WERI-Rb-1 (cell line): ENCODE measurements at regions not wholly inside any gene's neighbourhood (a gene's known extent, or its start where the extent isn't known, plus 50 kb on each side); places are given as distances from the start of the nearest gene placed in this dataset.

ENCODE experiments used
- DNase-seq: peaks from one replicate; pipeline ENCODE4 v3.0.0-alpha.2; 2020
- H3K27ac ChIP-seq: fragments of 250-450 bp; sonication (Bioruptor Pico); 2 replicates; pipeline ENCODE4 v1.5.1; 2020; ENCODE audit warnings: mild to moderate bottlenecking, moderate library complexity
- H3K27me3 ChIP-seq: fragments of 250-450 bp; sonication (Bioruptor Pico); 2 replicates; pipeline ENCODE4 v1.5.1; 2021; ENCODE audit warnings: mild to moderate bottlenecking, low read depth, moderate library complexity; ENCODE audit not compliant: insufficient read depth, severe bottlenecking
- H3K36me3 ChIP-seq: fragments of 250-450 bp; sonication (Bioruptor Pico); 2 replicates; pipeline ENCODE4 v1.5.1; 2020; ENCODE audit warnings: mild to moderate bottlenecking, moderate library complexity
- H3K4me3 ChIP-seq: 2 replicates; pipeline ENCODE4 v1.5.1; 2011; ENCODE audit warnings: low read depth, mild to moderate bottlenecking, control low read depth, low read length
- H3K9me3 ChIP-seq: fragments of 250-450 bp; sonication (Bioruptor Pico); 2 replicates; pipeline ENCODE4 v1.5.1; 2021; ENCODE audit warnings: mild to moderate bottlenecking, moderate library complexity; ENCODE audit not compliant: severe bottlenecking
- CTCF ChIP-seq: IDR thresholded peaks from 2 replicates; pipeline ENCODE4 v1.5.1; 2011; ENCODE audit warnings: low read depth, mild to moderate bottlenecking, control low read depth, inconsistent platforms, low read length

- no peak for TF ChIP-seq CTCF
- H3K27ac ChIP-seq, result no peak overlapping the region
- no peaks in the 10 kb centered on the region for H3K9me3 ChIP-seq
- no peaks in the 10 kb centered on the region for H3K27me3 ChIP-seq
- H3K4me3 ChIP-seq, result no peak overlapping the region
- no peaks in the 10 kb centered on the region for H3K36me3 ChIP-seq
- DNase-seq, result no peak
Observed at GRCh38 chr15:85905751-85906450, 111.2 kb upstream of the KLHL25 start.

GRCh38 chr15:85906640-85907039 lies 111.9 kb upstream of the KLHL25 start:
- Histone ChIP-seq H3K4me3 (no peak overlapping the region), H3K27ac (no peak overlapping the region), H3K36me3 (no peaks in the 10 kb centered on the region), H3K9me3 (no peaks in the 10 kb centered on the region), H3K27me3 (no peaks in the 10 kb centered on the region)
- DNase-seq, result no peak
- no peak for TF ChIP-seq CTCF

- Histone ChIP-seq H3K27ac (peak overlapping the region; percentile 52), H3K36me3 (no peaks in the 10 kb centered on the region), H3K27me3 (no peaks in the 10 kb centered on the region), H3K4me3 (no peak overlapping the region), H3K9me3 (peaks cover 3% of the 10 kb centered on the region)
- no peak for TF ChIP-seq CTCF
- peak; percentile 33 for DNase-seq
Observed at GRCh38 chr15:85910834-85911233, 116.1 kb upstream of the KLHL25 start.

GRCh38 chr15:85913461-85913860 lies 118.7 kb upstream of the KLHL25 start:
- TF ChIP-seq CTCF, result no peak

GRCh38 chr15:85920956-85921355 lies 126.2 kb upstream of the KLHL25 start:
- no peak overlapping the region for H3K4me3 ChIP-seq
- H3K9me3 ChIP-seq, result no peaks in the 10 kb centered on the region
- H3K27me3 ChIP-seq, result no peaks in the 10 kb centered on the region
- no peak overlapping the region for H3K27ac ChIP-seq
- H3K36me3 ChIP-seq, result no peaks in the 10 kb centered on the region
- no peak for TF ChIP-seq CTCF
- no peak for DNase-seq

More at GRCh38 chr15:85913461-85913860, 118.7 kb upstream of the KLHL25 start:
- no peak overlapping the region for H3K27ac ChIP-seq
- H3K27me3 ChIP-seq, result no peaks in the 10 kb centered on the region
- no peaks in the 10 kb centered on the region for H3K36me3 ChIP-seq
- DNase-seq, result no peak
- peaks cover 3% of the 10 kb centered on the region for H3K9me3 ChIP-seq
- H3K4me3 ChIP-seq, result no peak overlapping the region

GRCh38 chr15:85924088-85924487 lies 129.4 kb upstream of the KLHL25 start:
- H3K27me3 ChIP-seq, result no peaks in the 10 kb centered on the region

More at GRCh38 chr15:85924088-85924487, 129.4 kb upstream of the KLHL25 start:
- Histone ChIP-seq H3K9me3 (no peaks in the 10 kb centered on the region), H3K4me3 (no peak overlapping the region), H3K27ac (no peak overlapping the region), H3K36me3 (no peaks in the 10 kb centered on the region)
- no peak for DNase-seq
- TF ChIP-seq CTCF, result no peak
